NOMO-1 (cell line): ENCODE measurements at regions not wholly inside any gene's neighbourhood (a gene's known extent, or its start where the extent isn't known, plus 50 kb on each side); places are given as distances from the start of the nearest gene placed in this dataset.

Experiments
- DNase-seq, 2 experiments: peaks; one replicate each; lab custom pipeline; 2025; ENCODE audit not compliant: unreplicated experiment in 2 of 2; lab: John Stamatoyannopoulos, UW

- DNase-seq = no peak
Measured at GRCh38 chr5:74116266-74116665, 490.3 kb downstream of the ARHGEF28 start.

GRCh38 chr5:74113927-74114326, 487.9 kb downstream of the ARHGEF28 start:
- DNase-seq = no peak

- no peak for DNase-seq
Measured at GRCh38 chr5:74113196-74113540, 487.2 kb downstream of the ARHGEF28 start.

DNA sequence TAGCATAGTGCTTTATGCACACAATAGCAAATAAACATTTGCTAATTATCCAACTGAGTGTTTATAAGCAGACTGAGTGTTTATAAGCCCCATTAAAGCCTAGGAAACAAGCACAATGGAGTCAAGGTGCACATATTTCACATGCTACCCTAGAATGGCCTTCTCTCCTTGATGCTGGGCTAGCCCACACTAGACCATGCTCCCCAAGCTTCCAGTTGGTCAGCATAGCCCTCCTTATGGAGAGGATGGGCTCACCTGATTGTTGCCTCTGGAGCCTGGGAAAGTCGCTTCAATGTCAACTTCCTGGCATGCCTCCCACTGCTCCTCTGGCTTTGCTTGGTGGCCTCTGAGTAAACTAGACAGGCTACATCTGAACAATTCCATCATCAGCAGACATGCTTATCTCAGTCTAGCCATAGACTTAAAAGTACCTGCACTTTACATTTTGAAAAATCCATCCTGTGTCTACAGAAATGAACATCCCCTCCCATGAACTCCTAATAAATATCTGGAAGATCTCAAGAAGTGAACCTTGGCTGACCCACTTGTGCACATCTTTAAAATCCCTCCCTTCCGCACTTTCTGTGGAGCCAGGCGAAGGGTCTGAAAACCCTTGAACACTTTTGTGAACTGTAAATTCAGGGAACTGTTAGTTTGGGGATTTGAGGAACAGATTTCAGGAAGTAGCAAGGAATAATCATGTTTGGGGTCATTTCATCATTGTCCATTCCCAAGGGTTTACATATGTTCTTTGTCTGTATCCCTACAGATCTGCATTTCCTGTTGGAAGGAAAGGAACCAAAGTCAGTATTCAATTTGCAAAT, 486.6 kb downstream of the ARHGEF28 start:
- DNase-seq = no peak

- DNase-seq = no peak
Measured at GRCh38 chr5:74111764-74112163, 485.8 kb downstream of the ARHGEF28 start.

GRCh38 chr5:74109344-74109743, 483.3 kb downstream of the ARHGEF28 start:
- DNase-seq = no peak

DNA sequence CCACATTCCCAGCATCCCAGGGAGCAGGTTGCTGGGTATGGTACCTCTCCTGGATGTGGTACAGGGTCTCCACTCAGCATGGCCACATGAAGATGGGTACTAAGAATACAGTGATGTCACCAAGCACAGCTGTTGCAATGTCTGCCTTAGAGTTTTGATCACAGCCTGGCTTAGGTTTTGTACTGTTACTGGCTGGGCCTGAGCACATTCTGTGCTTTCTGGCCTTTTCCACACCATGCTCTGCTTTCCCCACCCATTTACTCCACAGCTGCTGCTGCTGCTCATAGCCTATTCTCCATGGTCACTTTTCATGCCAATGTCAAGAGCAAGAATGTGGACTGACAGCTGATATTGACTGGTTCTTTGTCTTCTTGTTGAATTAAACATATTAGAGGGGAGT, 481.9 kb downstream of the ARHGEF28 start:
- no peak for DNase-seq

DNA sequence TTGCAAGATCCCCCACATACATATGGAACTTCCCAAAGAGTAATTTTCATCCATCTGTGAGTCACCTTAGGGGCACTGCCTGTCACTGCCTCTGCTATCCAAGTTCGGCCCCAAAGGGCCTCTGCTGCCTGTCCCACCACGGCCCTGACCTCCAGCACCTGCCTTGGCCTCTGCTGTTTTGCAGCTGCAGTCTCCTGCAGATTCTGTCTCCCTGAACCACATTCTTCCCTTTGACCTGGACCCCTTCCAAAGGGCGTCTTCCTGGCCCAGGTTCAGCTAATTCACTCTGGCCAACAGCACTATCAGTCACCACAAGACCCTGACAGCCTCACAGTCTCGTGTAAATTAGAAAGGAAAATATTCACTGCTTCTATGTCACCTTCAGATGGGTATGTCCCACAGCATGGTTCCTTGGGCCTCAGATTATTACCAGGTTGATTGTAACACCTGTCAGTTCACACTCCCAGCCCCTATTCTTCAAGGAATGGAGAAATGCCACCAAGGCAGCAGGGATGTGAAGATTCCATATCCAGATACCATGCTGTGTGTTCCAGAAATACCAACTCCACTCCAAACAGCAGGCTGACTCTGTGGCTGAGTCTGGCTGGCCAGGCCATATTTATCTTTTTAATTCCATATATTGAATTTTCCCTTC, 479.3 kb downstream of the ARHGEF28 start:
- DNase-seq = no peak

DNA sequence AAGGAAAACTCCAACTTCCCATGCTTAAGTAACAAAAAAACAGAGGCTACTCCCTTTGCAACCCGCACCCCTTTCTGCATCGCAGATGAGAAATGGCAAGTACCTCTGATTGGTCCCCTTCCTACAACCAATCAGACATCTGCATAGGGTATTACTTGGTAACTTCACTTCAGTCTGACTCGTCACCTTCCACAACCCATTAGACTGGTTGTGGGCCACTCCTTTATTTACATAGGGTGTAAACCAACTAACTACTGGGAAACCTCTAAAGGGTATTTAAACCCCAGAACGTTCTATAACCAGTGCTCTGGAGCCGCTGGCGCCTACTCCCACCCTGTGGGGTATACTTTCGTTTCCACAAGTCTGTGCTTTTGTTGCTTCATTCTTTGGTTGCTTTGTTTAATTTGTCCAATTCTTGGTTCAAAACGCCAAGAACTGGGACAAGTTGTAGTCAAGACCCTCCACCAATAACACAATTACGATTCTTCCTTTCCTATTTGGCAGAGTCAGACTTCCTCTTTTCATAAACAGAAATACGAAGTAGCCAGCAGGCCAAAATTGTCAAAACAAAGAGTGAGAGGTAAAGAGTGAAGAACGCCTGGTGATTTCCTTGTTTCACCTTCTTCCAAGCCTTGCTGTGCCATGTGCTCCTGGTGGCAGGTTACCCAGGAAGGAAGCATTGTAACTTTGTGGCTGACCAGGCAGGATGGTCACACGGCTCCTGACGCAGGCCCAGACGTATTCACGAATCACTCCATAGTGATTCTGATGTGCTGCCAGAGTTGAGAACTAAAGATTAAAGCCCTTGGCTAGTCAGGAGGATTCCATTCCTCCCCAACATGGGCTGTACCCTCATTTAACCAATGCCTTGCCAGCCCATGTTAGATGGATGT, 477.4 kb downstream of the ARHGEF28 start:
- no peak for DNase-seq

DNA sequence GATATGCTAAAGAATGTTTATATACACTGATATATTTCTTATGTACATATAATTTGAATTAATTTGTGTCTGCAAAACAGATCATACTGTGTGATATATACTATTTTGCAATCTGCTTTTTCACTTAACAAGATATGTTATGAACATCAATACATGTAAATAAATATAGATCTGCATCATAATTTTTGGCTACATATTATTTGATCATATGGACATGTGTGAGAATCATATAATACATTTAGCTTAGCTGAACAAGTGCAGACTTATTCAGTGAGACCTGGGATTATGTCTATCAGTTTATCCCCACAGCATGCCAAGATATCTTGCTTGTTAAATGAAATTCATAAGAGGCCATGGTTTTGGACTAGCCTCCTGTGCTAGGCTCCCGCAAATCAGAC, 474.3 kb downstream of the ARHGEF28 start:
- no peak for DNase-seq

DNA sequence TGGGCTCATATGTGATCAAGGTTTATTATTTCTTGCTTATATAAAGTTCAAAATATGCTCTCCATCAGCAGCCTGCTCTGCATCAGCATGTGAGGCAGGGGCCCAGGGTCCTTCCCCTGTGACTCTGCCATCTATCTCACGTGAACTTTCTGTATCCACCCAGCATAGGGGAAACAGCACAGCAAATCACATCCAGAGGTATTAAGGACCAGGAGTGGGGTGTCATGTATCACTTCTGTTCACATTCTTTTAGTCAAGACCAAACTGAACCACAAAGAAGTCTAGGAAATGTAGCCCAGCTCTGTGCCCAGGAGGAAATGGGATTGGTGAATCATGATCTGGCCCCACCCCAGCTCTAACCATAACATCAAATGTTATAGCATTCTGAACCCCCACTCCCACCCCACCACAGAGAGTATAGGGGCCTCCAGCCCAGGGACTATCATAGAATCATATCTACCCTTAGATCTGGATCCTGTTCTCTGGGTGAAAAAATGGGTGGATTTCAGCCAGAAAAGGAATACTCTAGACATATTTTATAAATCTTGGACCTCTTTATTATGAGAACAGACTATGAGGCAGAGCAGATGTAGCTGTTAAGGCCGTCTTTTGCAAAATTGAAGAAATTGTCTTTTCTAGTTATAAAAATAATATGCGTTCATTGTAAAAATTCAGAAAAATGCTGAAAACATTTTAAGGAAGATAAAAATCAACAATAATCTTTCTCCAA, 473.7 kb downstream of the ARHGEF28 start:
- DNase-seq = no peak

- no peak for DNase-seq
Measured at GRCh38 chr5:74098941-74099340, 472.9 kb downstream of the ARHGEF28 start.

GRCh38 chr5:74098456-74098855, 472.5 kb downstream of the ARHGEF28 start:
- DNase-seq = no peak

GRCh38 chr5:74096325-74096724, 470.3 kb downstream of the ARHGEF28 start:
- DNase-seq = no peak

DNA sequence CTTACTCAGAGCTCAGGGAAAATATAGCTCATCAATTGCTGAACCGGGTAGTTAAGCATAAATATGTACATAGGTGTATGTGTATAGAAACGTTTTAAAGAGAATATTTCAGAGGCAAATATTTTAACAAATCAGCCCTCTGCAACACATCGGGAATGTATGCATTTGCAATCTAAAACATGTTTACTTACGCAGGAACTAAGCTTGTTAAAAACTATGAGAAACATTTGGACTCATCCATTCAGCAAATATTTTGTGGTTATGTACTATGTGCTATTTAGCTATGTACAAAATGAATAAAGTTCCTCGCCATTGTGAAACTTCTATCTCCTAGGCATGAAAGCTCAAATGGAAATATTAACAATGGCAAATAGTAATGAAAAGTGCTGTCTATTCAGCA, 469.9 kb downstream of the ARHGEF28 start:
- DNase-seq = no peak

DNA sequence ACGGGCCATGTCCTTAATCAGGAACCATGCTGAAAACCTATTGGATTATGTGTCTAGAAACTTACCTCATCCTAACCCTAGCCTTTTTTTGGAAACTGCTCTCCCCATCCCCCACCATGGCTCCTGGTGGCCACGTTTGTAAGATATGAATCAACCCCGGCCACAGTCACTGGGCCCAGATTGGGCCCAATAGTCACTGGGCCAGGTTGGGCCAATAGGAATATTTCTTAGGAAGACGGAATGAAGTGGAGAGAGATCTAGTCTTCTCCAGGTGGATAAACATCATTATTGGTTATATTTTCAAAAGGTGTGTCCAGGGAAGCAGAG, 468.7 kb downstream of the ARHGEF28 start:
- DNase-seq = no peak

DNA sequence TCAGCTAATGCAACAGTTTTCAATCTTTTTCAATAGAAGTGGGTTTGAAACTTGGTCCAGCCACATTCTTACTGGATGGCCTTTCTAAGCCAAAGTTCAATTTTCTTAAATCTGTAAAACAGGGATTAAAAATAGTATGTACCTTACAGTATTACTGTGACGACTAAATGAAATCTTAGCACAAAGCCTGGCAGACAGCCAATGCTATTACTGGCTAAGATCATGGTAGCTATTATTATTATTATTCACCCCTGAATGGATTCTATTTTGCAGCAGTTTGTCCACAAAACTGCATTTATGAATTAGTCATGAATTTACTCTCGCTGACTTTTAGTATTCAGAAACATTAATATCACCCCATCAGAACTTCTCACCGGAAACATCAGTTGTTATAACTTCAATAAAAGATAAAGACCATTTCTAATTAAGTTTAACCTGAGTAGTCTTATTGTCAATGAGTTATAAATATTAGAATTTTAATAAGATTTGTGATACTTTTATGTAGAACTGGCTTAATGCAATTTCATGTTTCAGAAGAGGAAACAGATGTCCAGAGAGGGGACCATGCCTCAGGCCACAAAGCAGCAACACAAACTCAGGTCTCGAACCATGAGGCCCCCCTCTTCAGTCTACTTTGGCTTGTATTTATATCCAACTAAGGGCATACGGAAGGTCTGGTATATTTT, 468.2 kb downstream of the ARHGEF28 start:
- no peak for DNase-seq

DNA sequence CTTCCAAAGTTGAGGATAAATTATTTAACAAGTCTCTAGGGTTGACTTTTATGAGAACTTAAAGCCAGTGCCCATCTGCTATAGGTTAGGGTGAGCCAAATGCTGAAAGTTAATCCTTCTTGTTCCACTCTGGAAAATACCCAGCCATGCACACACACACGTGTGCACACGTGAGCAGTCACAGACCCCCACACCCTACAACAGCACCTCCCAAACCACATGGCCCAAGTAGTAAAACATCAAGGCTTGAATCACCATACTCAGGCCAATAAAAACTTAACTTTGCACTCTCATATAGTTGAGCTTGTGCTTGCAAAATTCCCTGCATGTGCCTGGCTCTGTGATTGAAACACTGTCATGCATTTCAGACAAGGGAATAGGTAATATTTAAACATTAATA, 467.6 kb downstream of the ARHGEF28 start:
- no peak for DNase-seq

GRCh38 chr5:74092766-74093165, 466.8 kb downstream of the ARHGEF28 start:
- DNase-seq = no peak

- DNase-seq = no peak
Measured at GRCh38 chr5:74085782-74086181, 459.8 kb downstream of the ARHGEF28 start.
